AG09319 (cell line): ENCODE measurements at regions not wholly inside any gene's neighbourhood (a gene's known extent, or its start where the extent isn't known, plus 50 kb on each side); places are given as distances from the start of the nearest gene placed in this dataset.

ENCODE experiments used
- DNase-seq: peaks from one replicate; pipeline ENCODE4 v3.0.0-alpha.2; 2010; ENCODE audit warnings: low read depth; ENCODE audit errors: extremely low read depth
- CTCF ChIP-seq: IDR thresholded peaks from 2 replicates; pipeline ENCODE4 v1.5.1; 2011; ENCODE audit warnings: low read depth, mild to moderate bottlenecking, inconsistent platforms, low read length, moderate library complexity

- peak; percentile 47 for DNase-seq
- no peak for TF ChIP-seq CTCF
These were observed 180.1 kb upstream of the OSR1 start for GRCh38 chr2:19538411-19538963.

DNA sequence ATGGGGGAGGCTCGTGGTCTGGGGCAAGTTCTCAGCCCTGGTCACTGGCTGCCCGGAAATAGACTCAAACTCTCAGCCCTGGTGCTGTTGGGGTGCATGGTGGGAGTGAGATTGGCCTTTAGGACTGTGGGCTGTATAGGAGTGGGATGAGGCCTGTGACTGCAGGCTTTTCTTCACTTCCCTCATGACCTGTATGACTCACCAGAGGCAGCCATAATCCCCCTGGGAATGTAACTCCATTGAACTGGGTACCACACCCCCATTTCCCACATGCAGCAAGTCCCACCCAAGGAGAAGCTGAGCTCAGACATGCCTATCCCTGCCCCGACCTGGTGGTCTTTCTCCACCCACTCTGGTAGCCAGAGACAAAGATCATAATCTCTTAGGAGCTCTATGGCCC lies 177.7 kb upstream of the OSR1 start:
- TF ChIP-seq CTCF, result no peak
- no peak for DNase-seq

GRCh38 chr2:19532547-19533196 lies 174.2 kb upstream of the OSR1 start:
- no peak for TF ChIP-seq CTCF
- no peak for DNase-seq

- TF ChIP-seq CTCF, result no peak
- no peak for DNase-seq
These were observed 171.3 kb upstream of the OSR1 start for GRCh38 chr2:19529677-19530076.

DNA sequence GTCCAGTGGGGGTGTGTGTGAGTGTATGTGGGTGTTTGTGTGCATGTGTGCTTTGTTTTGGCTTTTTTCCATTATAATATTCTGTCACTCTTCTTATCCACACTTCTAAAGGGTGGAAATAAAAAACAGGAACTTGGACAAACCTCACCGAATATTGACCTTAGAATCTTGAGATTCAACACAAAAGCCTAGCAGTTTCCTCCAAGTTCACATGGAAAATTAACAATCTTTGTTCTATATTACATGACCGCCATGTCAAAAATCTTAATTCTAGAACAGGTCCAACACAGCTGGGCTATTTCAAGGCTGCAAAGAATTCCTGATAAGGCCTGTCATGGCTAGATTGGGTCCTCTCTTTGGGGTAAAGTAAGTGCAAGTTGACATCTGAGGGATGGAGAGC lies 169.3 kb upstream of the OSR1 start:
- TF ChIP-seq CTCF, result no peak
- DNase-seq, result no peak

DNA sequence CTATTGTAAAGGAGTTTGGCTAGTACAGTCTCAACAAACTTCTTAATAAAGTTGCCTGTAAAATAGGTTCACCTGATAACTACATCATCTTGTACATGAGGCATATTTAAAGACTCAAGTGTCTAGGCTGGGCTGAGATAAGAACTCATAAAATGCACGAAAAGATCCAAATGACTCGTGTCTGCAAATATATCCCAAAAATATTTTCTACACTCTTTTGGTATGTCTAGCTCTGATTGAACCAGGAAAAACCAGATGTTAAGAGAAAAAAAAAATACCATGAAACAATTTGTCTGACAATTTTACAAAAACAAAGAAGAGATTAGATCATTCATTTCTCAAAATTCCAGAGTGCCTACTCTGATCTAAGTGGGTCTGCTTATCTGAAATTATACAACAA lies 166.9 kb upstream of the OSR1 start:
- DNase-seq, result no peak
- TF ChIP-seq CTCF, result no peak

GRCh38 chr2:19519045-19519444 lies 160.6 kb upstream of the OSR1 start:
- DNase-seq, result no peak
- no peak for TF ChIP-seq CTCF
